HG03575 (cell line): ENCODE measurements at regions not wholly inside any gene's neighbourhood (a gene's known extent, or its start where the extent isn't known, plus 50 kb on each side); places are given as distances from the start of the nearest gene placed in this dataset.
"Not testable (repeated sequence)": the region's sequence is repeated elsewhere in the genome, so short reads cannot be mapped to it uniquely, and the experiment has no call there.

Experiments
- ATAC-seq: cut with Tn5 transposase; IDR thresholded peaks from one replicate; pipeline ENCODE4 v1.9.1; 2021; ENCODE audit not compliant: unreplicated experiment, insufficient number of reproducible peaks, low FRiP score; ENCODE audit errors: extremely low read depth

GRCh38 chr14:86790408-86791364 lies 1202.3 kb downstream of the GALC start:
- no peak for ATAC-seq

DNA sequence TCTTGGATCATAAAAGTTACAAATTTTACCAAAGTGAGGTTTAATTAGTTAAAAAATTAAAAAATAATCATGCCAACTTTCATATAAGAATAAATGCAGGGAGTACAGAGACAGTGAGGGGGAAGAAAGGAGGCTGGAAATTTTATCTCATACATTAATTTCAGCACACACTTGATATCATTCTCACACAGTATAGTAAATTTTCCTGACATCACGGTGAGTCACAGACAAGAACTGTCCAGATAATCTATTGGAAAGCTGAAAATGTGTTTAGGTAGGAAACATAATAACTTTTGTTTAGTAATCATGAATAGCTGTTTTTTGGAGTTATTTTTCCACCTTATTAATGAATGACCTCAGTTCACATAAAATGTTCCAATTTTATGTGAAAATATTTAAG lies 1204.8 kb downstream of the GALC start:
- no peak for ATAC-seq

DNA sequence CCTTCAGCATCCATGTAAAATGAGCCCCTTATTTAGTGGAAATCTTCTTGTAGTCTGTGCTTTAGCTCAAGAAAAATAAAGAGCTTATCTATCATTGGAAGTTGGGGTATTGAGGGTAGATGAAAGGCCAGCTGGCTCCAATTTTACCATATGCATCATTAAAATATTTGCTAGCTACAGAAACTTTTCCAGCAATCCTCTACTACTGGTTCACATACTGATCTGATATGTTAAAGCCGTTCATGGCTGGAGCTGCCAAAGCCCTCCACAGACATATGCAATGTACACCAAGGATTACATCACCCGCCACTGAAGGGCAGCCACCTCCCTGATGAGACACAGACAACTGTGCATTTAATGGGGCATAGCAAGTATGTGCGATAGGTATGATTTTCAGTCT lies 1205.3 kb downstream of the GALC start:
- ATAC-seq = no peak

DNA sequence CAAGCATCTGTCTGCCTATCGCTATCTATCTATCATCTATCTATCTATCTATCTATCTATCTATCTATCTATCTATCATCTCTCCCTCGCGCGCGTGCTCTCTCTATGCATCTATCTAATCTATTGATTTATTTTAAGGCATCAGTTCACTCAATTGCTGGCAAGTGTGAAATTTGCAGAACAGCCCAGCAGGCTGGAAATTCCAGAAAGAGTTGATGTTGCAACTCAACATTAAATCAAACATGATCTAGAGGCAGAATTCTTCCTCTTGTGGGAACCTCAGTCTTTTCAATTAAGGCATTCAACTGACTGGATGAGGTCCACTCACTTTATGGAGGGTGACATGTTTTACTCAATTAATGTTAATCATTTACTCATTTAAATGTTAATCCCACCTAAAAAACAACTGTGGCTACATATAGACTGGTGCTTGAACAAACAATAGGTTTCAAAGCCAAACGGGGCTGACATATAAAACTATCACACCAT lies 1210.8 kb downstream of the GALC start:
- no peak for ATAC-seq

DNA sequence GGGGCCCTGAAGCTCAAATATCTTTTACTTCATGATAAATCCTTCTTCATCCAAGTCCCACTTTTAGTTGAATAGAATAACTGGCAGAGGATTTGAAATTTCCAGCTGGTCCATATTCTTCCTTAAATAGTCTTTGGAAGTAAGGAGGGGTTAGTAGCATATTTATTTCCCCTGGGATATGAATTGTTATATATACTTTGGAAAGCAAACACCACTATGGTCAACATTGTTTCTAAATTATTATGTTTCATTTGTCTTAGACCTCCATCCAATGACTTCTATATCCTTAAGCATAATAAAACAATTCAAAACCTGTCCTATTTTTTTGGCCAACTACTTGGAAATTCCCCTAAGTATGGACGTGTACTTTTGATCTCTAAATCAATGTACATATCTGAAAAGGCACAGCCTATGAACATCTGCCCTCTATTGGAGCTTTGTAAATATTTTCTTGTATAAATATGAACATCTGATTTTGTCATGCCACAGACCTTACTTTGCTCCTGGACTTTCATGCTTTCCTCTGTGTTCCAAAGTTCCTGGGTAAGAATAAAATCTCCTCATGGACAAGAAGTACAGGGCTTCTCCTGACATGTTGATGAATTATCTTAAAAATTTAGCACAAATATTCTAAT lies 1212.0 kb downstream of the GALC start:
- ATAC-seq = no peak

- no peak for ATAC-seq
These were observed 1212.5 kb downstream of the GALC start for GRCh38 chr14:86780461-86780860.

DNA sequence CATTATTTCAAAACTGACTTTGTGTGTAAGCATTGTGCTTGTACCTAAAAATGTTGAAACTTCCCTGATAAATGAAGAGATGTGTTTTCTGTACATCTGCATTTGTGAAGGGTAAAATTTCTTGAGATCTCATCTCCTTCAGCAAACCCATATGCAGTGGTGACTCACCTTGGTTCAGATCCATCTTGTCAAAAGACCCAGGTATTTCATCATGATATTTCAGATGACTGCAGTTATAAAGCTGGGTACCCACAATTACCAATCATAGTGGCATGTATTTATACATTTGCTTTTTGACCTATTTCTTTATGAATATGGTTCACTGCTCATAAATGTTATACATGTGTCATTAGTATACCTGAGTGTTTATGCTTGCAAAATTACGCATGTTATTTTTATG lies 1213.6 kb downstream of the GALC start:
- no peak for ATAC-seq

DNA sequence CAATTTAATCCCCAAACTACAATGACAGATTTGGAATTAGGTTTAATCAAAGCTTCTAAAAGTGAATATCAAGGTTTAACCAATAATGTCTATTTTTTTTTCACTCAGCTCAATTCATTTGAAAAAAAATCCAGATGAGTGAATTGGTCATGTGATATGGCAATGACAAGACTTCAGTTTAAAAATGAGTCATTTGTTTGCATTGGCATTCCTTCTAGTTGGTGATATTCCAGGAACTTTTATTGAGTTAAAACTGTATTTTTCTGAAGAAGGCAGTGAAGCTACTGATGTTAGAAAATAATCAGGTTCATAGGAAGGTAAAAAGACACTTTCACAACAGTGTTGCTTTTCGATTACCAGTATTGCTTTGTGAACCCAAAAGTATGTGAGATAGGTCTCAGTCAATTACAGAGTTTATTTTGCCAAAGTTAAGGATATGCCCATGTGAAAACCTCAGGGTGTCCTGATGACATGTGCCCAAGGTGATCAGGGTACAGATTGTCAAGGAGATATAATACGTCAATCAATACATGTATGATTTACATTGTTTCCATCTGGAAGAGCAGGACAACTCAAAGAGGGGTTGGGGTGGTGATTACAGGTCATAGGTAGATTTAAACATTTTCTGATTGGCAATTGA lies 1214.9 kb downstream of the GALC start:
- no peak for ATAC-seq

DNA sequence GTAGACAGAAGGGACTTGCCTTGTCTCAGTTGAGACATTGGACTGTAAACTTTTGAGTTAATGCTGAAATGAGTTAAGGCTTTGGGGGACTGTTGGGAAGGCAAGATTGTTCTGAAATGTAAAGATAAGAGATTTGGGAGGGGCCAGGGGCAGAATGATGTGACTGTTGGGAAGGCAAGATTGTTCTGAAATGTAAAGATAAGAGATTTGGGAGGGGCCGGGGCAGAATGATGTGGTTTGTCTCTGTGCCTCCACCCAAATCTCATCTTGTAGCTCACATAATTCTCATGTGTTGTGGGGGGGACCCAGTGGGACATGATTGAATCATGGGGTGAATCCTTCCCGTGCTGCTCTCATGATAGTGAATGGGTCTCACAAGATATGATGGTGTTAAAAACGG lies 1217.1 kb downstream of the GALC start:
- ATAC-seq = not testable (repeated sequence)

GRCh38 chr14:86774916-86775315 lies 1218.1 kb downstream of the GALC start:
- ATAC-seq = no peak

- ATAC-seq = no peak
These were observed 1220.9 kb downstream of the GALC start for GRCh38 chr14:86772075-86772474.

GRCh38 chr14:86770186-86770585 lies 1222.8 kb downstream of the GALC start:
- no peak for ATAC-seq

GRCh38 chr14:86766469-86766868 lies 1226.5 kb downstream of the GALC start:
- ATAC-seq = no peak

GRCh38 chr14:86761611-86762010 lies 1231.4 kb downstream of the GALC start:
- no peak for ATAC-seq

DNA sequence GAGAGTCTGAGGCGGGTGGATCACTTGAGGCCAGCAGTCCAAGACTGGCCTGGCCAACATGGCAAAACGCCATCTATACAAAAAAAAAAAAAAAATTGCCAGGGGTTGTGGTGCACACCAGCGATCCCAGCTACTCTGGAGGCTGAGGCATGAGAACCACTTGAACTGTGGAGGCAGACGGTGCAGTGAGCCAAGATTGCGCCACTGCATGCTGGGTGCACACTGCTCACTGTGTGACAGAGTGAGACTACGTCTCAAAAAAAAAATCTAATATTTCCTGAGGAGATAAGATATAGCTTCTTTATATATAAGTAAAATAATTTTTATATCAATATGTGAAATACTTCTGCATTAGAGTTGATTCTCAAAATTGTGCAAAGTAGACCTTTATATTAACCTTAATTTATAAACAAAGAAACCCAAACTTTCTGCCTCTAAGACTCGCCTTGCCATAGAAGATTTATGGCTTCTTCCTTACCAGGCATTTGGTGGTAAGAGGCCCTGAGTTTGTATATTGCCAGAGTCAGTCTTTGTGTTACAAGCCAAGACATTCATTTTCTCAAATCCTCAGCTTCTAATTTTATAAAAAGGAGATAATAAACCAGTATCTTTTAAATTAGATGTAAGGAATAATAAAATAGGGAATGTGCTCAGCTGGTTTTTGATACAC lies 1226.7 kb downstream of the FLRT2 start:
- no peak for ATAC-seq

DNA sequence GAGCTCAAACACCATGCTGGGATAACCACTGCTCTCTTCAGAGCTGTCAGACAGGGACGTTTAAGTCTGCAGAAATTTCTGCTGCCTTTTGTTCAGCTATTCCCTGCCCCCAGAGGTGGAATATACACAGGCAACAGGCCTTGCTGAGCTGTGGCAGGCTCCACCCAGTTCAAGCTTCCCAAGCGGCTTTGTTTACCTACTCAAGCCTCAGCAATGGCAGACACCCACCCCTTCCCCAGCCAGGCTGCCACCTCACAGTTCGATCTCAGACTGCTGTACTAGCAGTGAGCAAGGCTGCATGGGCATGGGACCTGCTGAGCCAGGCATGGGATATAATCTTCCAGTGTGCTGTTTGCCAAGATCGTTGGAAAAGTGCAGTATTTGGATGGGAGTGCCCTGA lies 1220.5 kb downstream of the FLRT2 start:
- ATAC-seq = not testable (repeated sequence)

- ATAC-seq = no peak
These were observed 1209.8 kb downstream of the FLRT2 start for GRCh38 chr14:86739761-86740160.

DNA sequence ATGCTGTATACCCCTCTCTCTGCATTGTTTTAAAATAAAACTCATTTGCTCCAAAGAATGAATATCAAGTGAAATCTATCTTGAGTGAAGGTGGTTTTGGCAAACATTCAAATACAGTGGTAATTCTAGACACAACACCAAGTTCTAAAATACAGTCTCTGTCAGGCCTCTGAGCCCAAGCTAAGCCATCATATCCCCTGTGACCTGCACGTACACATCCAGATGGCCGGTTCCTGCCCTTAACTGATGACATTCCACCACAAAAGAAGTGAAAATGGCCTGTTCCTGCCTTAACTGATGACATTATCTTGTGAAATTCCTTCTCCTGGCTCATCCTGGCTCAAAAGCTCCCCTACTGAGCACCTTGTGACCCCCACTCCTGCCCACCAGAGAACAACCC lies 1201.5 kb downstream of the FLRT2 start:
- not testable (repeated sequence) for ATAC-seq

DNA sequence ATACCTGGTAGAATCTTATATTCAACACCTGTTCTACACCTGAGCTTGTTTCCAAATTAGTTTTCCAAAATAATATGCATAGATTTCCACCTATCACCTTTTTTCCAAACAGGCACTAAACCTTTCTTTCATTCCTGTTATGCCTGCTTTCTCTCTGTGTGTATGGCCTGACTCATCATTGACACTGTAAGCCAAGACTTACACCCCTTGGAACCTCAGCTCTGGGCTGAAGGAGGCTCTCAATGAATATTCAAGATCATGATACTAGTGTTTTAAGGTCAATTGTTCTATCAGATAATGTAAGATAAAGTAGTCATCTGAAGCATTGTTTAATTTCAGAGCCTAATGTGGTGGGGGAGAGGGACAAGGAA lies 1193.3 kb downstream of the FLRT2 start:
- no peak for ATAC-seq
